PC-9 (cell line): ENCODE measurements at regions not wholly inside any gene's neighbourhood (a gene's known extent, or its start where the extent isn't known, plus 50 kb on each side); places are given as distances from the start of the nearest gene placed in this dataset.

Experiments
- BruUV-seq: library from RNA; stranded (reverse); fragments of 400-500 nt; replicated peaks from 2 replicates; lab custom pipeline; 2021; lab: Mats Ljungman, UMichigan
- CTCF ChIA-PET: fragments of 300-600 bp; sonication (Branson Sonifier 250); formaldehyde crosslinking; loops from one replicate; lab custom pipeline; 2022; ENCODE audit warnings: antibody characterized with exemption; lab: Charles Lee
- POLR2A ChIA-PET: fragments of 300-600 bp; sonication (Branson Sonifier 250); formaldehyde crosslinking; loops from one replicate; lab custom pipeline; 2022; ENCODE audit warnings: antibody characterized with exemption; ENCODE audit not compliant: unreplicated experiment; lab: Charles Lee
- DNase-seq, 2 experiments: peaks; one replicate each; pipeline versions ENCODE4 v3.0.0 to v3.0.0-alpha.2; 2015 to 2022; ENCODE audit warnings: mixed read lengths in 1 of 2
- H2AFZ ChIP-seq: fragments of 200-600 bp; sonication (generic); 2 replicates; pipeline ENCODE4 v1.8.1; 2017; ENCODE audit warnings: antibody characterized with exemption
- H3F3A ChIP-seq: fragments of 200-600 bp; sonication (generic); 2 replicates; pipeline ENCODE4 v1.8.1; 2017; ENCODE audit warnings: antibody characterized with exemption, mild to moderate bottlenecking, low read depth; ENCODE audit not compliant: insufficient read depth
- H3K27ac ChIP-seq: fragments of 200-600 bp; sonication (generic); 2 replicates; pipeline ENCODE4 v1.6.1; 2016; ENCODE audit warnings: mixed run types
- H3K27me3 ChIP-seq: fragments of 200-600 bp; sonication (generic); 2 replicates; pipeline ENCODE4 v1.6.1; 2016; ENCODE audit warnings: low read depth, mixed run types; ENCODE audit not compliant: insufficient read depth
- H3K36me3 ChIP-seq: fragments of 200-600 bp; sonication (generic); 2 replicates; pipeline ENCODE4 v1.6.1; 2016; ENCODE audit warnings: low read depth, mixed run types
- H3K4me1 ChIP-seq: fragments of 200-600 bp; sonication (generic); replicated peaks from 2 replicates; pipeline ENCODE4 v1.6.1; 2016; ENCODE audit warnings: mixed run types; ENCODE audit not compliant: insufficient read depth
- H3K4me2 ChIP-seq: fragments of 200-600 bp; sonication (generic); 2 replicates; pipeline ENCODE4 v1.6.1; 2017; ENCODE audit warnings: mixed run types
- H3K4me3 ChIP-seq: fragments of 200-600 bp; sonication (generic); 2 replicates; pipeline ENCODE4 v1.6.1; 2016; ENCODE audit warnings: mixed run types
- H3K79me2 ChIP-seq: fragments of 200-600 bp; sonication (generic); 2 replicates; pipeline ENCODE4 v1.6.1; 2017; ENCODE audit warnings: low read depth, mixed run types
- H3K9me2 ChIP-seq: fragments of 200-600 bp; sonication (generic); 2 replicates; pipeline ENCODE4 v1.8.1; 2017; ENCODE audit warnings: mild to moderate bottlenecking; ENCODE audit not compliant: insufficient read depth
- H3K9me3 ChIP-seq: fragments of 200-600 bp; sonication (generic); 2 replicates; pipeline ENCODE4 v1.8.1; 2016; ENCODE audit warnings: low read depth; ENCODE audit not compliant: insufficient read depth
- H4K20me1 ChIP-seq: fragments of 200-600 bp; sonication (generic); 2 replicates; pipeline ENCODE4 v1.8.1; 2017; ENCODE audit not compliant: insufficient read depth
- CTCF ChIP-seq: fragments of 200-600 bp; sonication (generic); conservative IDR thresholded peaks from 2 replicates; pipeline ENCODE4 v1.6.1; 2017; ENCODE audit warnings: mixed run types, antibody characterized with exemption, mild to moderate bottlenecking, moderate library complexity
- EZH2 ChIP-seq: fragments of 200-600 bp; sonication (generic); IDR thresholded peaks from 2 replicates; pipeline ENCODE4 v1.8.0; 2017; ENCODE audit warnings: antibody characterized with exemption, low read depth
- intact Hi-C: fragments of 100-400 bp; cut with micrococcal nuclease; formaldehyde crosslinking; loops from one replicate; pipeline ENCODE4 v1.10.0; 2022; ENCODE audit not compliant: unreplicated experiment

- ChIA-PET POLR2A (no interaction called here), CTCF (no interaction called here)
- no TSS peak for BruUV-seq
- DNase-seq: no peak
- H3K4me2 ChIP-seq: no peak overlapping the region
- no peaks in the 10 kb centered on the region for H3F3A ChIP-seq
- no peaks in the 10 kb centered on the region for H3K79me2 ChIP-seq
- no peaks in the 10 kb centered on the region for H3K27me3 ChIP-seq
- no peak overlapping the region for H2AFZ ChIP-seq
- no peak overlapping the region for H3K27ac ChIP-seq
- no peaks in the 10 kb centered on the region for H3K4me1 ChIP-seq
- H3K4me3 ChIP-seq: no peak overlapping the region
- TF ChIP-seq EZH2 (no peak), CTCF (no peak)
- no peaks in the 10 kb centered on the region for H3K9me3 ChIP-seq
- intact Hi-C loops: no loop called here
- no peaks in the 10 kb centered on the region for H4K20me1 ChIP-seq
- H3K36me3 ChIP-seq: no peaks in the 10 kb centered on the region
- H3K9me2 ChIP-seq: no peaks in the 10 kb centered on the region
Observed at GRCh38 chr14:43316427-43316826, 1190.7 kb downstream of the FSCB start.

- H3K9me3 ChIP-seq: no peaks in the 10 kb centered on the region
- H4K20me1 ChIP-seq: no peaks in the 10 kb centered on the region
- no peaks in the 10 kb centered on the region for H3K9me2 ChIP-seq
- no peak overlapping the region for H3K27ac ChIP-seq
- H3K4me1 ChIP-seq: no peaks in the 10 kb centered on the region
- no peak for DNase-seq
- no peaks in the 10 kb centered on the region for H3F3A ChIP-seq
- H3K27me3 ChIP-seq: no peaks in the 10 kb centered on the region
- H3K79me2 ChIP-seq: no peaks in the 10 kb centered on the region
- no peak overlapping the region for H3K4me2 ChIP-seq
- H3K36me3 ChIP-seq: no peaks in the 10 kb centered on the region
- no peak overlapping the region for H3K4me3 ChIP-seq
- ChIA-PET CTCF (no interaction called here), POLR2A (interaction anchor here (0.6 kb wide), 1 partner anchor 1019 kb away, joined by 4 read pairs; no protein-coding TSS in a partner anchor)
- TF ChIP-seq EZH2: no peak
- no peak for TF ChIP-seq CTCF
- intact Hi-C loops: no loop called here
- BruUV-seq: no TSS peak
- no peak overlapping the region for H2AFZ ChIP-seq
Observed at GRCh38 chr14:43313719-43314118, 1193.4 kb downstream of the FSCB start.

GRCh38 chr14:43308421-43309110 lies 1198.5 kb downstream of the FSCB start:
- H3K36me3 ChIP-seq: no peaks in the 10 kb centered on the region
- no peak overlapping the region for H3K27ac ChIP-seq
- no peaks in the 10 kb centered on the region for H3K9me3 ChIP-seq
- DNase-seq: no peak
- intact Hi-C loops: no loop called here
- no peaks in the 10 kb centered on the region for H3F3A ChIP-seq
- no TSS peak for BruUV-seq
- ChIA-PET CTCF (no interaction called here), POLR2A (no interaction called here)
- H3K9me2 ChIP-seq: no peaks in the 10 kb centered on the region; the same call in 1 of the 2 replicates
- H3K4me2 ChIP-seq: no peak overlapping the region
- no peak overlapping the region for H3K4me3 ChIP-seq
- H3K27me3 ChIP-seq: no peaks in the 10 kb centered on the region
- no peaks in the 10 kb centered on the region for H3K79me2 ChIP-seq
- H3K4me1 ChIP-seq: no peaks in the 10 kb centered on the region
- no peak for TF ChIP-seq EZH2
- TF ChIP-seq CTCF: no peak
- no peak overlapping the region for H2AFZ ChIP-seq
- H4K20me1 ChIP-seq: no peaks in the 10 kb centered on the region
